Aorta (tissue), 5 donors: ENCODE measurements at regions not wholly inside any gene's neighbourhood (a gene's known extent, or its start where the extent isn't known, plus 50 kb on each side); places are given as distances from the start of the nearest gene placed in this dataset.

Experiments used
- ATAC-seq: fragments of 200-7000 bp; cut with Tn5 transposase; one replicate; pipeline ENCODE4 v1.9.1; 2022; ENCODE audit warnings: moderate library complexity; ENCODE audit not compliant: low FRiP score
- DNase-seq, 2 donors: peaks; one replicate each; pipeline ENCODE4 v3.0.0-alpha.2; 2020
- H3K27ac ChIP-seq, 2 donors: one replicate each; pipeline ENCODE4 v1.5.1; 2013; ENCODE audit warnings: low read length in 2 of 2, mild to moderate bottlenecking in 2 of 2, moderate library complexity in 2 of 2, control low read depth in 1 of 2, inconsistent platforms in 1 of 2, low read depth in 1 of 2
- H3K27me3 ChIP-seq, 2 donors: one replicate each; pipeline ENCODE4 v1.6.1; 2013; ENCODE audit warnings: control low read depth in 1 of 2, low read length in 1 of 2, mild to moderate bottlenecking in 1 of 2, moderate library complexity in 1 of 2; ENCODE audit not compliant: insufficient read depth in 2 of 2, control insufficient read depth in 1 of 2
- H3K36me3 ChIP-seq, 2 donors: one replicate each; pipeline ENCODE4 v1.6.1; 2013; ENCODE audit warnings: control low read depth in 1 of 2, low read length in 1 of 2, mild to moderate bottlenecking in 1 of 2; ENCODE audit not compliant: insufficient read depth in 2 of 2, control insufficient read depth in 1 of 2
- H3K4me1 ChIP-seq, 2 donors: one replicate each; pipeline ENCODE4 v1.6.1; 2013; ENCODE audit warnings: low read length in 2 of 2, control low read depth in 1 of 2, mild to moderate bottlenecking in 1 of 2, moderate library complexity in 1 of 2; ENCODE audit not compliant: insufficient read depth in 2 of 2, control insufficient read depth in 1 of 2
- H3K4me3 ChIP-seq, 2 donors: one replicate each; pipeline ENCODE4 v1.5.1; 2013; ENCODE audit warnings: low read length in 2 of 2, control low read depth in 1 of 2, mild to moderate bottlenecking in 1 of 2
- H3K9me3 ChIP-seq: one replicate; pipeline ENCODE4 v1.6.1; 2013; ENCODE audit warnings: mild to moderate bottlenecking, low read length; ENCODE audit not compliant: control insufficient read depth
- WGBS, 2 donors: extraction: QIAGEN DNeasy Blood & Tissue Kit; methylation state at CpG; one replicate each; pipeline ENCODE4 v1.1.7; 2013; 5-methylcytosine and 5-hydroxymethylcytosine counted together
- intact Hi-C, 2 donors: fragments of 100-400 bp; cut with DNase I; formaldehyde crosslinking; loops; one replicate each; pipeline versions ENCODE4 v1.14.2 to v1.15.0; 2022
- donor health status: healthy with polysubstance abuse.
- donor health status: Bipolar disorder and iron deficiency.
- donor health status: DM: no; HTN: no; CAD: no.
- donor health status: DM: no; HTN: no; CAD: no.
- donor health status: DM: yes; HTN: yes; CAD: no.

DNA sequence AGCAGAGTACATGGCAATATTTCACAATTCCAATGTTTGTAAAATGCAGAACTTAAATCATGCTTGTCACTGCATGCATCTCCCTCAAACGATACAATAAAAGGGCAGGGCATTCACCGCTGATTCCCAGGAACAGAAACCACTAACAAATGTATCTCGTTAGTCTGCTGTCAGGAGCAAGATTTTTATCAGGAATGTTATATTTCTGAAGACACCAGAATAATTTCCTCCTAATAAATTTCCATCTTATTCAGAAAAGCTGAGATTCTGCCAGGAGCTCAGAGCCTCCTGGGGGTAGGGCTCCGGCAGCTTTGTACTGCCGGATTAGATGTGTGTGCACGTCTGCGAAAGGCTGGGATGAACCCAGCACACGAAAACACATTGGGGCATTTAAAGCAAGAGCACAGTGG is 54.0 kb upstream of the LDB2 start:
- no peak for DNase-seq
- WGBS, 2 donors: 20 to 23% methylated on average over 8 of the region's 8 CpGs
- Histone ChIP-seq H3K36me3 (no peaks in the 10 kb centered on the region), H3K4me3 (no peak overlapping the region), H3K4me1 (no peaks in the 10 kb centered on the region), H3K27ac (no peak overlapping the region), H3K9me3 (peaks cover 2% of the 10 kb centered on the region), H3K27me3 (no peaks in the 10 kb centered on the region)
- intact Hi-C loops: no loop called here
- ATAC-seq: no peak
